ENCODE measurements at regions not wholly inside any gene's neighbourhood (a gene's known extent, or its start where the extent isn't known, plus 50 kb on each side); places are given as distances from the start of the nearest gene placed in this dataset.

DNA sequence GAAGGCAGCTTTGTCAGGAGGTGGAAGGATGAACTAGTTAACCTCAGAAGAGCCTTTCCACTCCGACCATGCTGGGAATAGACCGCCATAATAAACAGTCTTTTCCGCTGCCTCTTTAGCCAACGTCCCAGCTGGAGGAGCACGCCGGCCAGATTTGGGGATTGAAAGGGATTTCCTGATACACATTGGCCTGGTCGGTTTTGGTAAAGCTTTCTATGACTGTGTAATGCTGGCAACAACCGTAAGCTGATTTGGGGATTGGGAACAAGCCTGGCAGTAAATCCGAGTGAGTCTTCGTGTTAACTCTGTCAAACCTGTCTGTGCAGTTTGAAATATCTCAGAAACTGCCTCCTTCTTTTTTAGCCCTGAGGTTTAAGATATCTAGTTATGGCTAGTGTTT, 87.0 kb downstream of the DAD1 start:
- ChIA-PET CTCF (no interaction called here), POLR2A (ENCODE audit: unreplicated experiment) (no interaction called here)
- Histone ChIP-seq H2AFZ (no peak overlapping the region), H4K20me1 (ENCODE audit: insufficient read depth) (no peaks in the 10 kb centered on the region), H3K79me2 (ENCODE audit: low read depth) (no peaks in the 10 kb centered on the region), H3K4me1 (replicated peaks; ENCODE audit: insufficient read depth) (no peaks in the 10 kb centered on the region), H3K4me3 (no peak overlapping the region), H3K27ac (no peak overlapping the region), H3K9me3 (ENCODE audit: insufficient read depth, low read depth) (no peaks in the 10 kb centered on the region), H3K36me3 (ENCODE audit: low read depth) (no peaks in the 10 kb centered on the region), H3K4me2 (no peak overlapping the region), H3K27me3 (ENCODE audit: insufficient read depth, low read depth) (no peaks in the 10 kb centered on the region), H3F3A (ENCODE audit: insufficient read depth, low read depth) (no peaks in the 10 kb centered on the region), H3K9me2 (ENCODE audit: insufficient read depth) (no peaks in the 10 kb centered on the region)
- TF ChIP-seq, protein P1, sequence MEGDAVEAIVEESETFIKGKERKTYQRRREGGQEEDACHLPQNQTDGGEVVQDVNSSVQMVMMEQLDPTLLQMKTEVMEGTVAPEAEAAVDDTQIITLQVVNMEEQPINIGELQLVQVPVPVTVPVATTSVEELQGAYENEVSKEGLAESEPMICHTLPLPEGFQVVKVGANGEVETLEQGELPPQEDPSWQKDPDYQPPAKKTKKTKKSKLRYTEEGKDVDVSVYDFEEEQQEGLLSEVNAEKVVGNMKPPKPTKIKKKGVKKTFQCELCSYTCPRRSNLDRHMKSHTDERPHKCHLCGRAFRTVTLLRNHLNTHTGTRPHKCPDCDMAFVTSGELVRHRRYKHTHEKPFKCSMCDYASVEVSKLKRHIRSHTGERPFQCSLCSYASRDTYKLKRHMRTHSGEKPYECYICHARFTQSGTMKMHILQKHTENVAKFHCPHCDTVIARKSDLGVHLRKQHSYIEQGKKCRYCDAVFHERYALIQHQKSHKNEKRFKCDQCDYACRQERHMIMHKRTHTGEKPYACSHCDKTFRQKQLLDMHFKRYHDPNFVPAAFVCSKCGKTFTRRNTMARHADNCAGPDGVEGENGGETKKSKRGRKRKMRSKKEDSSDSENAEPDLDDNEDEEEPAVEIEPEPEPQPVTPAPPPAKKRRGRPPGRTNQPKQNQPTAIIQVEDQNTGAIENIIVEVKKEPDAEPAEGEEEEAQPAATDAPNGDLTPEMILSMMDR (conservative IDR thresholded peaks at IDR 0.05): no peak
- no peak for DNase-seq
- no TSS peak for BruUV-seq (replicated peaks)
- intact Hi-C loops (cut with micrococcal nuclease; ENCODE audit: unreplicated experiment): no loop called here

DNA sequence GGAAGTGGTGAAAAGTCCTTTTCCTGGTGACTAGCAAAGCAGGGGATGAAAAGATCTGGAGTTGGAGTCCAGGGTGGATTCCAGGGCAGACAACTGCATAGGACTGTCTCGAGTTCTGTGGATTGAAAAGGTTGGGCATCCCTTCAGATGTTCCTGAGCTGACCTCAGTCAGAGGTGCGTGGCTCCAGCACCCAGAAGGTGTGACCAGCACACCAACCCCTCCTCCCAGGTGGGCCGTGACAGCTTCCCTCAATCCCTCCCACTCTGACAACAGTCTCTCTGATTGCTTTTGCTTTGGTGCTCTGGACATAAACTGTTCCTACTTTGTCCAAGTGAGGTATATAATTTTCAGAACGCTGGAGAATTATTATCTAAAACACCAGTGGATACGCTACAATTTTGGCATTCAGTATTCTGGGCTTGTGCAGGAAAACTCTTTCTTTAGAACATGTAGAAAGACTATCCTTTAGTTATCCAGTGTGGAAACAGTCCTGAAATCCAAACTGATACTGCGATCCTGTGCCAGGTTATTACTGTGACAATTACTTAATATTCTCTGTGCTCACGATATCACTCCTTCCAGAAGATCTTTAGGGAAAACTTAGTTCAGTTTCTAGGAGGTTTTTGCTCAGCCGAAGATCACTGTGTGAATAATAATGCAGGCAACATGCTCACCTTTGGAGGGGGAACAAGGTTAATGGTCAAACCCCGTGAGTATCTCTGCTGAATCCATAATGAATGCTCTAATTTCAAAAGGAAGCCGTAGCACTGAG, 87.9 kb downstream of the DAD1 start:
- Histone ChIP-seq H3K4me2 (no peak overlapping the region), H3K36me3 (ENCODE audit: low read depth) (no peaks in the 10 kb centered on the region), H3K79me2 (ENCODE audit: low read depth) (no peaks in the 10 kb centered on the region), H2AFZ (no peak overlapping the region), H3F3A (ENCODE audit: insufficient read depth, low read depth) (no peaks in the 10 kb centered on the region), H3K4me1 (replicated peaks; ENCODE audit: insufficient read depth) (no peaks in the 10 kb centered on the region), H3K9me2 (ENCODE audit: insufficient read depth) (no peaks in the 10 kb centered on the region), H3K4me3 (no peak overlapping the region), H3K27me3 (ENCODE audit: insufficient read depth, low read depth) (no peaks in the 10 kb centered on the region), H4K20me1 (ENCODE audit: insufficient read depth) (no peaks in the 10 kb centered on the region), H3K27ac (no peak overlapping the region), H3K9me3 (ENCODE audit: insufficient read depth, low read depth) (no peaks in the 10 kb centered on the region)
- CTCF ChIA-PET: no interaction called here
- TF ChIP-seq, protein P1 (conservative IDR thresholded peaks at IDR 0.05): no peak
- no peak for TF ChIP-seq EZH2 (IDR thresholded peaks at IDR 0.05; ENCODE audit: low read depth)
- POLR2A ChIA-PET (ENCODE audit: unreplicated experiment): no interaction called here
- no peak for DNase-seq
- intact Hi-C loops (cut with micrococcal nuclease; ENCODE audit: unreplicated experiment): no loop called here
- no TSS peak for BruUV-seq (replicated peaks)

GRCh38 chr14:22500525-22500924, 88.5 kb downstream of the DAD1 start:
- Histone ChIP-seq H3K9me3 (ENCODE audit: insufficient read depth, low read depth) (no peaks in the 10 kb centered on the region), H3K36me3 (ENCODE audit: low read depth) (no peaks in the 10 kb centered on the region), H3K4me1 (replicated peaks; ENCODE audit: insufficient read depth) (no peaks in the 10 kb centered on the region), H3K4me3 (no peak overlapping the region), H3K27ac (no peak overlapping the region), H3K4me2 (no peak overlapping the region), H3K27me3 (ENCODE audit: insufficient read depth, low read depth) (no peaks in the 10 kb centered on the region), H2AFZ (no peak overlapping the region), H3K79me2 (ENCODE audit: low read depth) (no peaks in the 10 kb centered on the region), H4K20me1 (ENCODE audit: insufficient read depth) (no peaks in the 10 kb centered on the region), H3F3A (ENCODE audit: insufficient read depth, low read depth) (no peaks in the 10 kb centered on the region), H3K9me2 (ENCODE audit: insufficient read depth) (no peaks in the 10 kb centered on the region)
- CTCF ChIA-PET: no interaction called here
- BruUV-seq (replicated peaks): no TSS peak
- intact Hi-C loops (cut with micrococcal nuclease; ENCODE audit: unreplicated experiment): no loop called here
- TF ChIP-seq EZH2 (IDR thresholded peaks at IDR 0.05; ENCODE audit: low read depth): no peak
- TF ChIP-seq, protein P1 (conservative IDR thresholded peaks at IDR 0.05): no peak
- POLR2A ChIA-PET (ENCODE audit: unreplicated experiment): no interaction called here
- DNase-seq: no peak

All from PC-9 (cell line).